ENCODE measurements at regions not wholly inside any gene's neighbourhood (a gene's known extent, or its start where the extent isn't known, plus 50 kb on each side); places are given as distances from the start of the nearest gene placed in this dataset.
"Not testable (repeated sequence)": the region's sequence is repeated elsewhere in the genome, so short reads cannot be mapped to it uniquely, and the experiment has no call there.

- H3K4me3 ChIP-seq (ENCODE audit: low read length in 2 of 2); H3K27me3 ChIP-seq (ENCODE audit: control insufficient read depth in 1 of 2, insufficient read depth in 2 of 2, low read length in 1 of 2); H3K27ac ChIP-seq (ENCODE audit: low read depth in 1 of 2, low read length in 2 of 2); H3K9me3 ChIP-seq (ENCODE audit: control insufficient read depth, low read length); DNase-seq; H3K4me1 ChIP-seq (ENCODE audit: control insufficient read depth in 1 of 2, insufficient read depth in 2 of 2, low read length in 2 of 2); intact Hi-C loops (cut with DNase I); H3K36me3 ChIP-seq (ENCODE audit: control insufficient read depth in 1 of 2, insufficient read depth in 2 of 2, low read length in 1 of 2); ATAC-seq (ENCODE audit: low FRiP score): not testable (repeated sequence)
- 78 to 83% methylated on average over 1 of the region's 1 CpG for WGBS, 2 donors
These were observed 63.9 kb upstream of the TNFSF4 start for GRCh38 chr1:173271021-173271420.

GRCh38 chr1:173275496-173275895, 68.4 kb upstream of the TNFSF4 start:
- H3K4me1 ChIP-seq (ENCODE audit: control insufficient read depth in 1 of 2, insufficient read depth in 2 of 2, low read length in 2 of 2), result no peaks in the 10 kb centered on the region
- DNase-seq (no peak), ATAC-seq (ENCODE audit: low FRiP score) (no peak)
- 47 to 48% methylated on average over 1 of the region's 1 CpG for WGBS, 2 donors
- H3K4me3 ChIP-seq (ENCODE audit: low read length in 2 of 2), result no peak overlapping the region
- H3K27ac ChIP-seq (ENCODE audit: low read depth in 1 of 2, low read length in 2 of 2), result no peak overlapping the region
- H3K9me3 ChIP-seq (ENCODE audit: control insufficient read depth, low read length), result no peaks in the 10 kb centered on the region
- no peaks in the 10 kb centered on the region for H3K36me3 ChIP-seq (ENCODE audit: control insufficient read depth in 1 of 2, insufficient read depth in 2 of 2, low read length in 1 of 2)
- no peaks in the 10 kb centered on the region for H3K27me3 ChIP-seq (ENCODE audit: control insufficient read depth in 1 of 2, insufficient read depth in 2 of 2, low read length in 1 of 2)
- intact Hi-C loops (cut with DNase I), result no loop called here

- no peaks in the 10 kb centered on the region for H3K27me3 ChIP-seq (ENCODE audit: control insufficient read depth in 1 of 2, insufficient read depth in 2 of 2, low read length in 1 of 2)
- no peaks in the 10 kb centered on the region for H3K9me3 ChIP-seq (ENCODE audit: control insufficient read depth, low read length)
- no peak overlapping the region for H3K4me3 ChIP-seq (ENCODE audit: low read length in 2 of 2)
- 87 to 91% methylated on average over 3 of the region's 3 CpGs for WGBS, 2 donors
- no peak overlapping the region for H3K27ac ChIP-seq (ENCODE audit: low read depth in 1 of 2, low read length in 2 of 2)
- H3K36me3 ChIP-seq (ENCODE audit: control insufficient read depth in 1 of 2, insufficient read depth in 2 of 2, low read length in 1 of 2), result no peaks in the 10 kb centered on the region
- no peak for DNase-seq
- intact Hi-C loops (cut with DNase I), result no loop called here
- ATAC-seq (ENCODE audit: low FRiP score), result no peak
- H3K4me1 ChIP-seq (ENCODE audit: control insufficient read depth in 1 of 2, insufficient read depth in 2 of 2, low read length in 2 of 2), result no peaks in the 10 kb centered on the region
These were observed 70.0 kb upstream of the TNFSF4 start for GRCh38 chr1:173276922-173277800.

- Histone ChIP-seq H3K27ac (ENCODE audit: low read depth in 1 of 2, low read length in 2 of 2) (no peak overlapping the region), H3K27me3 (ENCODE audit: control insufficient read depth in 1 of 2, insufficient read depth in 2 of 2, low read length in 1 of 2) (no peaks in the 10 kb centered on the region), H3K36me3 (ENCODE audit: control insufficient read depth in 1 of 2, insufficient read depth in 2 of 2, low read length in 1 of 2) (no peaks in the 10 kb centered on the region), H3K9me3 (ENCODE audit: control insufficient read depth, low read length) (no peaks in the 10 kb centered on the region), H3K4me3 (ENCODE audit: low read length in 2 of 2) (no peak overlapping the region), H3K4me1 (ENCODE audit: control insufficient read depth in 1 of 2, insufficient read depth in 2 of 2, low read length in 2 of 2) (no peaks in the 10 kb centered on the region)
- WGBS, 2 donors, result 74 to 78% methylated on average over 7 of the region's 7 CpGs
- intact Hi-C loops (cut with DNase I), result no loop called here
- DNase-seq (no peak), ATAC-seq (ENCODE audit: low FRiP score) (no peak)
These were observed 73.9 kb upstream of the TNFSF4 start for GRCh38 chr1:173280899-173281660.

- ATAC-seq (ENCODE audit: low FRiP score), result no peak
- intact Hi-C loops (cut with DNase I), result no loop called here
- no peak overlapping the region for H3K27ac ChIP-seq (ENCODE audit: low read depth in 1 of 2, low read length in 2 of 2)
- H3K36me3 ChIP-seq (ENCODE audit: control insufficient read depth in 1 of 2, insufficient read depth in 2 of 2, low read length in 1 of 2), result no peaks in the 10 kb centered on the region
- 93 to 97% methylated on average over 3 of the region's 3 CpGs for WGBS, 2 donors
- no peaks in the 10 kb centered on the region for H3K9me3 ChIP-seq (ENCODE audit: control insufficient read depth, low read length)
- H3K4me3 ChIP-seq (ENCODE audit: low read length in 2 of 2), result no peak overlapping the region
- H3K4me1 ChIP-seq (ENCODE audit: control insufficient read depth in 1 of 2, insufficient read depth in 2 of 2, low read length in 2 of 2), result no peaks in the 10 kb centered on the region
- DNase-seq, result no peak
- H3K27me3 ChIP-seq (ENCODE audit: control insufficient read depth in 1 of 2, insufficient read depth in 2 of 2, low read length in 1 of 2), result no peaks in the 10 kb centered on the region
These were observed 77.9 kb upstream of the TNFSF4 start for GRCh38 chr1:173285048-173285447.

- H3K9me3 ChIP-seq (ENCODE audit: control insufficient read depth, low read length), result no peaks in the 10 kb centered on the region
- no peaks in the 10 kb centered on the region for H3K36me3 ChIP-seq (ENCODE audit: control insufficient read depth in 1 of 2, insufficient read depth in 2 of 2, low read length in 1 of 2)
- no peaks in the 10 kb centered on the region for H3K27me3 ChIP-seq (ENCODE audit: control insufficient read depth in 1 of 2, insufficient read depth in 2 of 2, low read length in 1 of 2)
- H3K4me3 ChIP-seq (ENCODE audit: low read length in 2 of 2), result no peak overlapping the region
- ATAC-seq (ENCODE audit: low FRiP score) (no peak), DNase-seq (no peak)
- H3K27ac ChIP-seq (ENCODE audit: low read depth in 1 of 2, low read length in 2 of 2), result no peak overlapping the region
- WGBS, 2 donors, result 83 to 88% methylated on average over 1 of the region's 1 CpG
- intact Hi-C loops (cut with DNase I), result no loop called here
- H3K4me1 ChIP-seq (ENCODE audit: control insufficient read depth in 1 of 2, insufficient read depth in 2 of 2, low read length in 2 of 2), result no peaks in the 10 kb centered on the region
These were observed 80.7 kb upstream of the TNFSF4 start for GRCh38 chr1:173287785-173288184.

- intact Hi-C loops (cut with DNase I), result no loop called here
- H3K36me3 ChIP-seq (ENCODE audit: control insufficient read depth in 1 of 2, insufficient read depth in 2 of 2, low read length in 1 of 2), result no peaks in the 10 kb centered on the region
These were observed 86.6 kb upstream of the TNFSF4 start for GRCh38 chr1:173293756-173294155.

GRCh38 chr1:173294843-173295242, 87.7 kb upstream of the TNFSF4 start:
- no peak for ATAC-seq (ENCODE audit: low FRiP score)
- H3K4me3 ChIP-seq (ENCODE audit: low read length in 2 of 2), result no peak overlapping the region
- intact Hi-C loops (cut with DNase I), result no loop called here
- H3K36me3 ChIP-seq (ENCODE audit: control insufficient read depth in 1 of 2, insufficient read depth in 2 of 2, low read length in 1 of 2), result no peaks in the 10 kb centered on the region
- no peaks in the 10 kb centered on the region for H3K9me3 ChIP-seq (ENCODE audit: control insufficient read depth, low read length)
- no peak for DNase-seq
- no peaks in the 10 kb centered on the region for H3K27me3 ChIP-seq (ENCODE audit: control insufficient read depth in 1 of 2, insufficient read depth in 2 of 2, low read length in 1 of 2)
- H3K4me1 ChIP-seq (ENCODE audit: control insufficient read depth in 1 of 2, insufficient read depth in 2 of 2, low read length in 2 of 2), result no peaks in the 10 kb centered on the region
- 67 to 73% methylated on average over 2 of the region's 2 CpGs for WGBS, 2 donors
- no peak overlapping the region for H3K27ac ChIP-seq (ENCODE audit: low read depth in 1 of 2, low read length in 2 of 2)

More at GRCh38 chr1:173293756-173294155, 86.6 kb upstream of the TNFSF4 start:
- Histone ChIP-seq H3K4me1 (ENCODE audit: control insufficient read depth in 1 of 2, insufficient read depth in 2 of 2, low read length in 2 of 2) (no peaks in the 10 kb centered on the region), H3K4me3 (ENCODE audit: low read length in 2 of 2) (no peak overlapping the region), H3K27me3 (ENCODE audit: control insufficient read depth in 1 of 2, insufficient read depth in 2 of 2, low read length in 1 of 2) (no peaks in the 10 kb centered on the region), H3K9me3 (ENCODE audit: control insufficient read depth, low read length) (no peaks in the 10 kb centered on the region), H3K27ac (ENCODE audit: low read depth in 1 of 2, low read length in 2 of 2) (no peak overlapping the region)
- DNase-seq (no peak), ATAC-seq (ENCODE audit: low FRiP score) (no peak)
- WGBS, 2 donors, result 67 to 79% methylated on average over 1 of the region's 1 CpG

- H3K4me1 ChIP-seq (ENCODE audit: control insufficient read depth in 1 of 2, insufficient read depth in 2 of 2, low read length in 2 of 2), result no peaks in the 10 kb centered on the region
- intact Hi-C loops (cut with DNase I), result no loop called here
- H3K4me3 ChIP-seq (ENCODE audit: low read length in 2 of 2), result no peak overlapping the region
- H3K27me3 ChIP-seq (ENCODE audit: control insufficient read depth in 1 of 2, insufficient read depth in 2 of 2, low read length in 1 of 2), result no peaks in the 10 kb centered on the region
- H3K27ac ChIP-seq (ENCODE audit: low read depth in 1 of 2, low read length in 2 of 2), result no peak overlapping the region
- WGBS, 2 donors, result 68 to 76% methylated on average over 1 of the region's 1 CpG
- ATAC-seq (ENCODE audit: low FRiP score) (no peak), DNase-seq (no peak)
- H3K36me3 ChIP-seq (ENCODE audit: control insufficient read depth in 1 of 2, insufficient read depth in 2 of 2, low read length in 1 of 2), result no peaks in the 10 kb centered on the region
- H3K9me3 ChIP-seq (ENCODE audit: control insufficient read depth, low read length), result no peaks in the 10 kb centered on the region
These were observed 88.3 kb upstream of the TNFSF4 start for GRCh38 chr1:173295391-173295790.
